ENCODE measurements at regions not wholly inside any gene's neighbourhood (a gene's known extent, or its start where the extent isn't known, plus 50 kb on each side); places are given as distances from the start of the nearest gene placed in this dataset.

GRCh38 chr20:40486297-40486696 lies 202.7 kb downstream of the MAFB start:
- TF ChIP-seq CTCF (IDR thresholded peaks at IDR 0.05) (no peak), EP300 (IDR thresholded peaks at IDR 0.05) (no peak), POLR2AphosphoS5 (IDR thresholded peaks at IDR 0.05) (no peak), POLR2A (IDR thresholded peaks at IDR 0.05) (no peak)

All from sigmoid colon (tissue), 4 donors.